H9 (cell line): ENCODE measurements at regions not wholly inside any gene's neighbourhood (a gene's known extent, or its start where the extent isn't known, plus 50 kb on each side); places are given as distances from the start of the nearest gene placed in this dataset.

Experiments
- DNase-seq: peaks from one replicate; pipeline ENCODE4 v3.0.0-alpha.2; 2017
- H2AFZ ChIP-seq: one replicate; pipeline ENCODE4 v1.6.1; 2013; ENCODE audit warnings: mild to moderate bottlenecking, low read length, control low read depth, moderate library complexity
- H2AK5ac ChIP-seq: 2 replicates; pipeline ENCODE4 v1.6.1; 2013; ENCODE audit warnings: low read length, control low read depth, mixed read lengths; ENCODE audit not compliant: insufficient read length
- H2BK120ac ChIP-seq: one replicate; pipeline ENCODE4 v1.6.1; 2013; ENCODE audit warnings: low read depth, mild to moderate bottlenecking, low read length, control low read depth, inconsistent platforms; ENCODE audit not compliant: poor library complexity, severe bottlenecking
- H2BK12ac ChIP-seq: 2 replicates; pipeline ENCODE4 v1.6.1; 2013; ENCODE audit warnings: low read length, control low read depth, mixed read lengths, low read depth; ENCODE audit not compliant: insufficient read length
- H2BK15ac ChIP-seq: 2 replicates; pipeline ENCODE4 v1.6.1; 2013; ENCODE audit warnings: low read depth, low read length, control low read depth
- H2BK20ac ChIP-seq: one replicate; pipeline ENCODE4 v1.6.1; 2013; ENCODE audit warnings: low read depth, mild to moderate bottlenecking, low read length, control low read depth, inconsistent platforms; ENCODE audit not compliant: poor library complexity, severe bottlenecking
- H2BK5ac ChIP-seq: 2 replicates; pipeline ENCODE4 v1.6.1; 2013; ENCODE audit warnings: low read length, control low read depth, mixed read lengths; ENCODE audit not compliant: insufficient read length
- H3K14ac ChIP-seq: 2 replicates; pipeline ENCODE4 v1.6.1; 2013; ENCODE audit warnings: low read length, control low read depth; ENCODE audit not compliant: insufficient read depth
- H3K18ac ChIP-seq: 2 replicates; pipeline ENCODE4 v1.6.1; 2013; ENCODE audit warnings: low read depth, mild to moderate bottlenecking, mixed read lengths, low read length, control low read depth; ENCODE audit not compliant: insufficient read length
- H3K23ac ChIP-seq: 2 replicates; pipeline ENCODE4 v1.6.1; 2013; ENCODE audit warnings: low read length, control low read depth, mixed read lengths, low read depth; ENCODE audit not compliant: insufficient read length
- H3K23me2 ChIP-seq: 2 replicates; pipeline ENCODE4 v1.6.1; 2013; ENCODE audit warnings: low read depth, mild to moderate bottlenecking, mixed read lengths, low read length, control low read depth; ENCODE audit not compliant: insufficient read length, poor library complexity, severe bottlenecking
- H3K27ac ChIP-seq: 2 replicates; pipeline ENCODE4 v1.5.1; 2013; ENCODE audit warnings: low read length, control low read depth, mixed read lengths, low read depth; ENCODE audit not compliant: insufficient read length
- H3K27me3 ChIP-seq: 2 replicates; pipeline ENCODE4 v1.6.1; 2013; ENCODE audit warnings: low read length, control low read depth, inconsistent platforms; ENCODE audit not compliant: insufficient read depth
- H3K4ac ChIP-seq: 2 replicates; pipeline ENCODE4 v1.6.1; 2013; ENCODE audit warnings: low read depth, mild to moderate bottlenecking, control low read depth, inconsistent platforms, low read length, moderate library complexity
- H3K4me1 ChIP-seq: 2 replicates; pipeline ENCODE4 v1.6.1; 2013; ENCODE audit warnings: low read length, control low read depth, inconsistent platforms; ENCODE audit not compliant: insufficient read depth
- H3K4me2 ChIP-seq: 2 replicates; pipeline ENCODE4 v1.6.1; 2013; ENCODE audit warnings: low read length, control low read depth, mixed read lengths; ENCODE audit not compliant: insufficient read length, insufficient read depth
- H3K56ac ChIP-seq: 2 replicates; pipeline ENCODE4 v1.6.1; 2013; ENCODE audit warnings: low read depth, mild to moderate bottlenecking, mixed read lengths, low read length, control low read depth; ENCODE audit not compliant: insufficient read length
- H3K79me1 ChIP-seq: 2 replicates; pipeline ENCODE4 v1.6.1; 2013; ENCODE audit warnings: low read depth, mild to moderate bottlenecking, moderate library complexity, low read length, control low read depth, inconsistent platforms; ENCODE audit not compliant: insufficient read depth, poor library complexity, severe bottlenecking
- H3K79me2 ChIP-seq: 2 replicates; pipeline ENCODE4 v1.6.1; 2013; ENCODE audit warnings: low read length, control low read depth, inconsistent platforms; ENCODE audit not compliant: insufficient read depth
- H3K9ac ChIP-seq: 2 replicates; pipeline ENCODE4 v1.6.1; 2013; ENCODE audit warnings: low read length, control low read depth, mixed read lengths; ENCODE audit not compliant: insufficient read length; ENCODE audit errors: extremely low read depth
- H3K9me3 ChIP-seq: one replicate; pipeline ENCODE4 v1.6.1; 2013; ENCODE audit warnings: low read depth, low read length, inconsistent platforms; ENCODE audit not compliant: control insufficient read depth
- H3T11ph ChIP-seq: one replicate; pipeline ENCODE4 v1.6.1; 2013; ENCODE audit warnings: mild to moderate bottlenecking, low read length, control low read depth, inconsistent platforms
- H4K20me1 ChIP-seq: one replicate; pipeline ENCODE4 v1.6.1; 2013; ENCODE audit not compliant: control insufficient read depth, insufficient read length, insufficient read depth
- H4K5ac ChIP-seq: 2 replicates; pipeline ENCODE4 v1.6.1; 2013; ENCODE audit warnings: low read depth, mild to moderate bottlenecking, mixed read lengths, low read length, control low read depth; ENCODE audit not compliant: insufficient read length
- H4K8ac ChIP-seq: replicated peaks from 2 replicates; pipeline ENCODE4 v1.6.1; 2013; ENCODE audit warnings: low read length, control low read depth, mixed read lengths, low read depth; ENCODE audit not compliant: insufficient read length
- H4K91ac ChIP-seq: 2 replicates; pipeline ENCODE4 v1.6.1; 2013; ENCODE audit warnings: low read depth, mild to moderate bottlenecking, moderate library complexity, mixed read lengths, low read length, control low read depth; ENCODE audit not compliant: insufficient read length
- H3K27ac Mint-ChIP-seq, 3 experiments: 2 replicates in 2 of 3; 3 replicates in 1 of 3; pipeline ENCODE4 v1.8.0; 2020 to 2021; ENCODE audit warnings: mixed read lengths in 3 of 3, mild to moderate bottlenecking in 1 of 3, moderate library complexity in 1 of 3
- H3K27me3 Mint-ChIP-seq: 2 replicates; pipeline ENCODE4 v1.8.0; 2021; ENCODE audit warnings: low read depth, mild to moderate bottlenecking, moderate library complexity, mixed read lengths
- H3K36me3 Mint-ChIP-seq, 3 experiments: 2 replicates in 2 of 3; 3 replicates in 1 of 3; pipeline ENCODE4 v1.8.0; 2020 to 2021; ENCODE audit warnings: low read depth in 3 of 3, mixed read lengths in 3 of 3; ENCODE audit not compliant: insufficient read depth in 1 of 3
- H3K4me1 Mint-ChIP-seq, 2 experiments: 2 replicates each; pipeline ENCODE4 v1.8.0; 2020; ENCODE audit warnings: mixed read lengths in 2 of 2
- H3K4me3 Mint-ChIP-seq, 2 experiments: 2 replicates in 1 of 2; 3 replicates in 1 of 2; pipeline ENCODE4 v1.8.0; 2020 to 2021; ENCODE audit warnings: mild to moderate bottlenecking in 2 of 2, mixed read lengths in 2 of 2, moderate library complexity in 1 of 2
- H3K9me3 Mint-ChIP-seq, 2 experiments: 2 replicates in 1 of 2; 3 replicates in 1 of 2; pipeline ENCODE4 v1.8.0; 2020; ENCODE audit warnings: mild to moderate bottlenecking in 2 of 2, mixed read lengths in 2 of 2, moderate library complexity in 1 of 2
- WGBS: extraction: QIAGEN DNeasy Blood & Tissue Kit; methylation state at CpG from one replicate; pipeline ENCODE4 v1.1.7; 2013; ENCODE audit warnings: missing lambda C conversion rate, low lambda C conversion rate, mixed read lengths; ENCODE audit not compliant: insufficient read length; ENCODE audit errors: extremely low coverage; 5-methylcytosine and 5-hydroxymethylcytosine counted together
- TF ChIP-seq, protein P1 (sequence below): fragments of 200-600 bp; sonication (generic); conservative IDR thresholded peaks from 3 replicates; pipeline ENCODE4 v1.8.0; 2021; ENCODE audit warnings: antibody characterized with exemption, mild to moderate bottlenecking

DNA sequence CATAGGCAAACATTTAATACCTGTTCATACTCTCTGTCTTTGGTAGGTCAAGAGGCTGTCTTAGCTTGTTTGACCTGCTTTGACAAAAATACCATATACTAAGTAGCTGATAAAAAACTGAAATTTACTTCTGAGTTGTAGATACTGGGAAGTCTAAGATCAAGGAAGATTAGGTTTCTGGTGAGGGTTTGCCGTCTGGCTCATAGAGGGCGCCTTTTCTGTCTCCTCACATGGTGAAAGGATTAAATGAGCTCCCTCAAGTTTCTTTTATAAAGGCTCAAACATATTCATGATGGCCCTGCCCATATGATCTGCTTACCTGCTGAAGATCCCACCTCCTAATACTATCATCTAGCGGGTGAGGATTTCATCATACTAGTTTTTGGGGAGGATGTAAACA, 1076.1 kb upstream of the NCAM2 start:
- Histone ChIP-seq H3T11ph (no peak overlapping the region), H2BK120ac (no peak overlapping the region), H3K27ac (no peak overlapping the region), H2BK15ac (no peak overlapping the region), H2BK5ac (no peak overlapping the region), H3K9ac (no peak overlapping the region), H4K5ac (no peak overlapping the region), H3K4me1 (no peaks in the 10 kb centered on the region), H3K14ac (no peak overlapping the region), H3K27me3 (no peaks in the 10 kb centered on the region), H3K79me1 (no peaks in the 10 kb centered on the region), H2BK20ac (no peak overlapping the region), H2AFZ (no peak overlapping the region), H3K4me2 (no peak overlapping the region), H4K8ac (no peak overlapping the region), H2BK12ac (no peak overlapping the region), H3K23me2 (no peaks in the 10 kb centered on the region), H3K23ac (no peak overlapping the region), H3K18ac (no peak overlapping the region), H3K56ac (no peak overlapping the region), H2AK5ac (no peak overlapping the region), H3K79me2 (no peaks in the 10 kb centered on the region), H3K9me3 (no peaks in the 10 kb centered on the region), H3K4ac (no peak overlapping the region), H4K20me1 (no peaks in the 10 kb centered on the region), H4K91ac (no peak overlapping the region)
- Mint-ChIP-seq H3K27me3 (no peaks in the 10 kb centered on the region), H3K9me3 (no peaks in the 10 kb centered on the region; a peak in 1 of 5 replicates), H3K36me3 (no peaks in the 10 kb centered on the region), H3K27ac (no peak overlapping the region; a peak in 1 of 7 replicates), H3K4me3 (no peak overlapping the region), H3K4me1 (0 out of 4 replicates have a peak, but pooled peaks cover 0 to 6% of the 10 kb centered on the region in 2 experiments)
- WGBS = no CpG with 5 or more reads among the region's 3 CpGs
- TF ChIP-seq, protein P1, sequence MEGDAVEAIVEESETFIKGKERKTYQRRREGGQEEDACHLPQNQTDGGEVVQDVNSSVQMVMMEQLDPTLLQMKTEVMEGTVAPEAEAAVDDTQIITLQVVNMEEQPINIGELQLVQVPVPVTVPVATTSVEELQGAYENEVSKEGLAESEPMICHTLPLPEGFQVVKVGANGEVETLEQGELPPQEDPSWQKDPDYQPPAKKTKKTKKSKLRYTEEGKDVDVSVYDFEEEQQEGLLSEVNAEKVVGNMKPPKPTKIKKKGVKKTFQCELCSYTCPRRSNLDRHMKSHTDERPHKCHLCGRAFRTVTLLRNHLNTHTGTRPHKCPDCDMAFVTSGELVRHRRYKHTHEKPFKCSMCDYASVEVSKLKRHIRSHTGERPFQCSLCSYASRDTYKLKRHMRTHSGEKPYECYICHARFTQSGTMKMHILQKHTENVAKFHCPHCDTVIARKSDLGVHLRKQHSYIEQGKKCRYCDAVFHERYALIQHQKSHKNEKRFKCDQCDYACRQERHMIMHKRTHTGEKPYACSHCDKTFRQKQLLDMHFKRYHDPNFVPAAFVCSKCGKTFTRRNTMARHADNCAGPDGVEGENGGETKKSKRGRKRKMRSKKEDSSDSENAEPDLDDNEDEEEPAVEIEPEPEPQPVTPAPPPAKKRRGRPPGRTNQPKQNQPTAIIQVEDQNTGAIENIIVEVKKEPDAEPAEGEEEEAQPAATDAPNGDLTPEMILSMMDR = peak; percentile 47; the same call in 2 of the 3 replicates
- DNase-seq = peak; percentile 30
